ENCODE measurements at regions not wholly inside any gene's neighbourhood (a gene's known extent, or its start where the extent isn't known, plus 50 kb on each side); places are given as distances from the start of the nearest gene placed in this dataset.

GRCh38 chr10:84944187-84944586, 615.8 kb downstream of the CCSER2 start:
- TF ChIP-seq CTCF (IDR thresholded peaks at IDR 0.05; ENCODE audit: low read depth, low read length, missing control alignments), result no peak
- H3K4me3 ChIP-seq (replicated peaks; ENCODE audit: low read depth, low read length), result no peak overlapping the region
- DNase-seq (ENCODE audit: extremely low read depth, low read depth), result no peak

GRCh38 chr10:84945791-84946190, 617.4 kb downstream of the CCSER2 start:
- DNase-seq (ENCODE audit: extremely low read depth, low read depth), result no peak
- no peak for TF ChIP-seq CTCF (IDR thresholded peaks at IDR 0.05; ENCODE audit: low read depth, low read length, missing control alignments)
- no peak overlapping the region for H3K4me3 ChIP-seq (replicated peaks; ENCODE audit: low read depth, low read length)

- no peak for TF ChIP-seq CTCF (IDR thresholded peaks at IDR 0.05; ENCODE audit: low read depth, low read length, missing control alignments)
- DNase-seq (ENCODE audit: extremely low read depth, low read depth), result no peak
- no peak overlapping the region for H3K4me3 ChIP-seq (replicated peaks; ENCODE audit: low read depth, low read length)
Measured at GRCh38 chr10:84946904-84947303, 618.5 kb downstream of the CCSER2 start.

GRCh38 chr10:84948644-84949043, 620.3 kb downstream of the CCSER2 start:
- H3K4me3 ChIP-seq (replicated peaks; ENCODE audit: low read depth, low read length), result no peak overlapping the region
- TF ChIP-seq CTCF (IDR thresholded peaks at IDR 0.05; ENCODE audit: low read depth, low read length, missing control alignments), result no peak
- no peak for DNase-seq (ENCODE audit: extremely low read depth, low read depth)

- no peak for DNase-seq (ENCODE audit: extremely low read depth, low read depth)
- H3K4me3 ChIP-seq (replicated peaks; ENCODE audit: low read depth, low read length), result no peak overlapping the region
- TF ChIP-seq CTCF (IDR thresholded peaks at IDR 0.05; ENCODE audit: low read depth, low read length, missing control alignments), result no peak
Measured at GRCh38 chr10:84951616-84952015, 623.2 kb downstream of the CCSER2 start.

GRCh38 chr10:84957427-84957826, 629.0 kb downstream of the CCSER2 start:
- H3K4me3 ChIP-seq (replicated peaks; ENCODE audit: low read depth, low read length), result no peak overlapping the region
- no peak for DNase-seq (ENCODE audit: extremely low read depth, low read depth)
- TF ChIP-seq CTCF (IDR thresholded peaks at IDR 0.05; ENCODE audit: low read depth, low read length, missing control alignments), result no peak

GRCh38 chr10:84965468-84965867, 637.1 kb downstream of the CCSER2 start:
- no peak overlapping the region for H3K4me3 ChIP-seq (replicated peaks; ENCODE audit: low read depth, low read length)
- no peak for TF ChIP-seq CTCF (IDR thresholded peaks at IDR 0.05; ENCODE audit: low read depth, low read length, missing control alignments)
- DNase-seq (ENCODE audit: extremely low read depth, low read depth), result no peak

Measured in HFF-Myc (cell line).